Caki2 (cell line): ENCODE measurements at regions not wholly inside any gene's neighbourhood (a gene's known extent, or its start where the extent isn't known, plus 50 kb on each side); places are given as distances from the start of the nearest gene placed in this dataset.

Experiments used
- DNase-seq: peaks from one replicate; pipeline ENCODE4 v3.0.0-alpha.2; 2015; ENCODE audit warnings: low read depth
- in situ Hi-C: cut with HindIII; loops from 2 replicates; pipeline ENCODE4 v1.10.0; 2016; ENCODE audit warnings: low sequenced_read_pairs, low pct_unique_long_range_greater_than_20kb, mixed read lengths

GRCh38 chr10:31136930-31137885, 105.5 kb upstream of the ZNF438 start:
- no peak for DNase-seq
- in situ Hi-C loops = no loop called here

GRCh38 chr10:31138026-31138553, 106.4 kb upstream of the ZNF438 start:
- in situ Hi-C loops = no loop called here

GRCh38 chr10:31139497-31139896, 107.8 kb upstream of the ZNF438 start:
- no peak for DNase-seq
- in situ Hi-C loops = no loop called here

More at GRCh38 chr10:31138026-31138553, 106.4 kb upstream of the ZNF438 start:
- no peak for DNase-seq

- DNase-seq = no peak
- in situ Hi-C loops = no loop called here
Observed at GRCh38 chr10:31140716-31141115, 109.1 kb upstream of the ZNF438 start.

GRCh38 chr10:31142026-31142425, 110.4 kb upstream of the ZNF438 start:
- peak; percentile 56 for DNase-seq
- in situ Hi-C loops = no loop called here

GRCh38 chr10:31143331-31143935, 111.8 kb upstream of the ZNF438 start:
- DNase-seq = no peak
- in situ Hi-C loops = no loop called here

GRCh38 chr10:31145986-31146385, 114.3 kb upstream of the ZNF438 start:
- in situ Hi-C loops = no loop called here
- no peak for DNase-seq

GRCh38 chr10:31146491-31147209, 115.0 kb upstream of the ZNF438 start:
- in situ Hi-C loops = no loop called here
- DNase-seq = peak; percentile 47

GRCh38 chr10:31147210-31147608, 115.5 kb upstream of the ZNF438 start:
- in situ Hi-C loops = no loop called here
- DNase-seq = no peak

GRCh38 chr10:31148951-31149350, 117.3 kb upstream of the ZNF438 start:
- DNase-seq = no peak
- in situ Hi-C loops = no loop called here

- DNase-seq = peak; percentile 28
- in situ Hi-C loops = no loop called here
Observed at GRCh38 chr10:31149835-31150512, 118.3 kb upstream of the ZNF438 start.

- in situ Hi-C loops = no loop called here
Observed at GRCh38 chr10:31151301-31151700, 119.6 kb upstream of the ZNF438 start.

GRCh38 chr10:31152421-31153135, 120.9 kb upstream of the ZNF438 start:
- DNase-seq = no peak
- in situ Hi-C loops = no loop called here

More at GRCh38 chr10:31151301-31151700, 119.6 kb upstream of the ZNF438 start:
- no peak for DNase-seq

GRCh38 chr10:31153161-31153560, 121.5 kb upstream of the ZNF438 start:
- no peak for DNase-seq
- in situ Hi-C loops = no loop called here

GRCh38 chr10:31153692-31154091, 122.0 kb upstream of the ZNF438 start:
- no peak for DNase-seq
- in situ Hi-C loops = no loop called here

- in situ Hi-C loops = no loop called here
- no peak for DNase-seq
Observed at GRCh38 chr10:31154996-31155395, 123.3 kb upstream of the ZNF438 start.

GRCh38 chr10:31157123-31158010, 125.7 kb upstream of the ZNF438 start:
- peak; percentile 28 for DNase-seq
- in situ Hi-C loops = no loop called here
